HCT116 (cell line): ENCODE measurements at regions not wholly inside any gene's neighbourhood (a gene's known extent, or its start where the extent isn't known, plus 50 kb on each side); places are given as distances from the start of the nearest gene placed in this dataset.

Source experiments
- ATAC-seq: fragments of 200-7000 bp; cut with Tn5 transposase; 2 replicates; pipeline ENCODE4 v1.9.1; 2020; ENCODE audit warnings: mild to moderate bottlenecking, moderate library complexity
- BruUV-seq: library from RNA; stranded (reverse); fragments of 400-500 nt; replicated peaks from 2 replicates; lab custom pipeline; 2021; lab: Mats Ljungman, UMichigan
- CTCF ChIA-PET: fragments of 300-600 bp; sonication (Branson Sonifier 250); formaldehyde crosslinking; loops from one replicate; lab custom pipeline; 2021; ENCODE audit warnings: antibody characterized with exemption; lab: Charles Lee
- POLR2A ChIA-PET: fragments of 300-600, 350-600 bp; sonication (Branson Sonifier 250); formaldehyde crosslinking; loops from one replicate; lab custom pipeline; 2021; ENCODE audit warnings: antibody characterized with exemption; lab: Charles Lee
- RAD21 ChIA-PET, 2 experiments: fragments of 300-600 bp; sonication (Branson Sonifier 250); formaldehyde crosslinking; loops; one replicate each; lab custom pipeline; 2023; ENCODE audit warnings: low total read pairs in 2 of 2; ENCODE audit not compliant: uncharacterized antibody in 2 of 2, unreplicated experiment in 2 of 2, low non-redundant PET in 1 of 2; lab: Charles Lee
- DNase-seq: peaks from one replicate; pipeline ENCODE4 v3.0.0-alpha.2; 2010; ENCODE audit warnings: low read depth, low spot score
- H2AFZ ChIP-seq: fragments of 200-600 bp; shearing (Covaris generic), sonication (generic); 2 replicates; pipeline ENCODE4 v1.6.1; 2017; ENCODE audit warnings: low read depth, mixed run types, mixed read lengths, antibody characterized with exemption, low read length; ENCODE audit not compliant: poor library complexity, severe bottlenecking
- H3K27ac ChIP-seq: 2 replicates; pipeline ENCODE4 v1.5.1; 2012; ENCODE audit warnings: low read depth, low read length
- H3K27me3 ChIP-seq: fragments of 200-600 bp; sonication (generic); 2 replicates; pipeline ENCODE4 v1.6.1; 2016; ENCODE audit warnings: mixed run types, low read length, mixed read lengths; ENCODE audit not compliant: insufficient read depth
- H3K36me3 ChIP-seq, 2 experiments: fragments of 200-500 bp in 1 of 2; fragments of 200-600 bp in 1 of 2; sonication (Bioruptor generic) in 1 of 2; sonication (generic) in 1 of 2; 2 replicates each; pipeline versions ENCODE4 v1.5.1 to v1.6.1; 2014 to 2016; ENCODE audit warnings: low read length in 2 of 2, inconsistent platforms in 1 of 2, mixed read lengths in 1 of 2, mixed run types in 1 of 2; ENCODE audit not compliant: insufficient read depth in 2 of 2, control insufficient read depth in 1 of 2
- H3K4me1 ChIP-seq, 2 experiments: fragments of 200-600 bp in 1 of 2; sonication (generic) in 1 of 2; 2 replicates each; pipeline versions ENCODE4 v1.5.1 to v1.6.1; 2012 to 2017; ENCODE audit warnings: low read length in 2 of 2, inconsistent platforms in 1 of 2, mild to moderate bottlenecking in 1 of 2, mixed read lengths in 1 of 2, mixed run types in 1 of 2, moderate library complexity in 1 of 2; ENCODE audit not compliant: insufficient read depth in 2 of 2, control insufficient read depth in 1 of 2
- H3K4me2 ChIP-seq: fragments of 200-600 bp; sonication (generic); 2 replicates; pipeline ENCODE4 v1.6.1; 2017; ENCODE audit warnings: mixed run types, low read length, mixed read lengths
- H3K4me3 ChIP-seq, 2 experiments: fragments of 200-600 bp in 1 of 2; sonication (generic) in 1 of 2; replicated peaks in 1 of 2; 2 replicates each; pipeline ENCODE4 v1.5.1; 2011 to 2016; ENCODE audit warnings: low read length in 2 of 2, control low read depth in 1 of 2, low read depth in 1 of 2, mild to moderate bottlenecking in 1 of 2, mixed read lengths in 1 of 2, mixed run types in 1 of 2
- H3K79me2 ChIP-seq: fragments of 200-600 bp; sonication (generic); 2 replicates; pipeline ENCODE4 v1.6.1; 2017; ENCODE audit warnings: mild to moderate bottlenecking, mixed run types, low read length, moderate library complexity, mixed read lengths; ENCODE audit not compliant: insufficient read depth
- H3K9ac ChIP-seq: fragments of 200-600 bp; sonication (generic); 2 replicates; pipeline ENCODE4 v1.6.1; 2016; ENCODE audit warnings: low read length, mixed read lengths
- H3K9me2 ChIP-seq: fragments of 200-600 bp; sonication (generic), shearing (Covaris generic); 2 replicates; pipeline ENCODE4 v1.6.1; 2017; ENCODE audit warnings: mixed run types, mild to moderate bottlenecking, moderate library complexity; ENCODE audit not compliant: insufficient read depth
- H3K9me3 ChIP-seq, 2 experiments: fragments of 200-500 bp in 1 of 2; fragments of 200-600 bp in 1 of 2; sonication (Bioruptor generic) in 1 of 2; sonication (generic) in 1 of 2; 2 replicates each; pipeline ENCODE4 v1.6.1; 2014 to 2017; ENCODE audit warnings: low read length in 2 of 2, mixed read lengths in 2 of 2, inconsistent platforms in 1 of 2, low read depth in 1 of 2, mild to moderate bottlenecking in 1 of 2, mixed run types in 1 of 2, moderate library complexity in 1 of 2; ENCODE audit not compliant: control insufficient read depth in 1 of 2, insufficient read depth in 1 of 2
- H4K20me1 ChIP-seq: fragments of 200-600 bp; sonication (generic), shearing (Covaris generic); 2 replicates; pipeline ENCODE4 v1.6.1; 2017; ENCODE audit warnings: mixed run types, mild to moderate bottlenecking, moderate library complexity; ENCODE audit not compliant: insufficient read depth
- ATF3 ChIP-seq: IDR thresholded peaks from 2 replicates; pipeline ENCODE4 v1.6.1; 2012
- CEBPB ChIP-seq: IDR thresholded peaks from 2 replicates; pipeline ENCODE4 v1.6.1; 2012; ENCODE audit warnings: low read depth
- CTCF ChIP-seq, 3 experiments: fragments of 200-600 bp in 1 of 3; sonication (generic) in 1 of 3; IDR thresholded peaks in 2 of 3; conservative IDR thresholded peaks in 1 of 3; 2 replicates each; pipeline ENCODE4 v1.5.1; 2012 to 2017; ENCODE audit warnings: low read depth in 2 of 3, low read length in 2 of 3, antibody characterized with exemption in 1 of 3, borderline replicate concordance in 1 of 3, control low read depth in 1 of 3, mild to moderate bottlenecking in 1 of 3, mixed read lengths in 1 of 3, mixed run types in 1 of 3, moderate library complexity in 1 of 3; ENCODE audit not compliant: insufficient read depth in 1 of 3
- EGR1 ChIP-seq: IDR thresholded peaks from 2 replicates; pipeline ENCODE4 v1.6.1; 2012; ENCODE audit warnings: low read depth
- ELF1 ChIP-seq: IDR thresholded peaks from 2 replicates; pipeline ENCODE4 v1.6.1; 2012; ENCODE audit warnings: low read depth, borderline replicate concordance
- EZH2 ChIP-seq: fragments of 200-600 bp; sonication (generic); IDR thresholded peaks from 2 replicates; pipeline ENCODE4 v1.6.1; 2017; ENCODE audit warnings: antibody characterized with exemption, mixed run types
- FOSL1 ChIP-seq: IDR thresholded peaks from 2 replicates; pipeline ENCODE4 v1.6.1; 2012; ENCODE audit warnings: low read depth
- MAX ChIP-seq: IDR thresholded peaks from 2 replicates; pipeline ENCODE4 v1.6.1; 2012
- RAD21 ChIP-seq: IDR thresholded peaks from 2 replicates; pipeline ENCODE4 v1.6.1; 2012; ENCODE audit warnings: low read depth, mild to moderate bottlenecking
- SIN3A ChIP-seq: IDR thresholded peaks from 2 replicates; pipeline ENCODE4 v1.6.1; 2012; ENCODE audit warnings: low read depth
- SRF ChIP-seq: IDR thresholded peaks from 2 replicates; pipeline ENCODE4 v1.6.1; 2012; ENCODE audit warnings: low read depth
- TCF7L2 ChIP-seq: IDR thresholded peaks from 2 replicates; pipeline ENCODE4 v1.7.0; 2011; ENCODE audit warnings: borderline replicate concordance, inconsistent platforms; ENCODE audit not compliant: insufficient read depth, insufficient read length; ENCODE audit errors: extremely low read depth
- ZFX ChIP-seq: fragments of 450-650 bp; IDR thresholded peaks from 2 replicates; pipeline ENCODE4 v1.6.1; 2017
- ZNF274 ChIP-seq: fragments of 200-500 bp; sonication (Bioruptor generic); IDR thresholded peaks from 2 replicates; pipeline ENCODE4 v1.6.1; 2014; ENCODE audit warnings: mild to moderate bottlenecking, low read depth, low read length, inconsistent platforms
- intact Hi-C: fragments of 100-400 bp; cut with micrococcal nuclease; formaldehyde crosslinking; loops from 2 replicates; pipeline ENCODE4 v1.10.0; 2022

GRCh38 chrX:35382966-35383365 lies 415.2 kb upstream of the MAGEB16 start:
- intact Hi-C loops = no loop called here
- ChIA-PET POLR2A (no interaction called here), CTCF (no interaction called here), RAD21 (no interaction called here)
- no peak overlapping the region for H3K27ac ChIP-seq
- DNase-seq (no peak), ATAC-seq (no peak)
- no peaks in the 10 kb centered on the region for H3K9me2 ChIP-seq
- no peak overlapping the region for H2AFZ ChIP-seq
- H3K79me2 ChIP-seq = no peaks in the 10 kb centered on the region
- no TSS peak for BruUV-seq
- no peaks in the 10 kb centered on the region for H3K27me3 ChIP-seq
- H3K4me1 ChIP-seq = no peaks in the 10 kb centered on the region
- H3K36me3 ChIP-seq = no peaks in the 10 kb centered on the region
- TF ChIP-seq ELF1 (no peak), MAX (no peak), TCF7L2 (no peak), ZFX (no peak), ZNF274 (no peak), RAD21 (no peak), SRF (no peak), EGR1 (no peak), SIN3A (no peak), ATF3 (no peak)
- no peak overlapping the region for H3K9ac ChIP-seq
- no peaks in the 10 kb centered on the region for H4K20me1 ChIP-seq
- H3K4me2 ChIP-seq = no peak overlapping the region
- no peaks in the 10 kb centered on the region for H3K9me3 ChIP-seq
- H3K4me3 ChIP-seq = no peak overlapping the region

GRCh38 chrX:35392232-35392631 lies 405.9 kb upstream of the MAGEB16 start:
- Histone ChIP-seq H3K9ac (no peak overlapping the region), H3K4me1 (no peaks in the 10 kb centered on the region), H3K4me2 (no peak overlapping the region), H3K27me3 (no peaks in the 10 kb centered on the region), H3K4me3 (no peak overlapping the region), H3K36me3 (no peaks in the 10 kb centered on the region)
- no peak for DNase-seq
- CTCF ChIA-PET = no interaction called here
- no peak for TF ChIP-seq EZH2
- no peak for TF ChIP-seq CEBPB
- TF ChIP-seq CTCF (IDR thresholded peaks at IDR 0.05 in 2 of 3, conservative IDR thresholded peaks at IDR 0.05 in 1 of 3; ENCODE audit: borderline replicate concordance in 1 of 3, insufficient read depth in 1 of 3, low read depth in 2 of 3, low read length in 2 of 3) = no peak
- TF ChIP-seq FOSL1 = no peak
- TF ChIP-seq, all 23 proteins: peak for 0
- H3K9me2 ChIP-seq = no peaks in the 10 kb centered on the region
- no peak overlapping the region for H2AFZ ChIP-seq
- H4K20me1 ChIP-seq = no peaks in the 10 kb centered on the region
- ChIA-PET POLR2A (no interaction called here), RAD21 (no interaction called here)
- no peak overlapping the region for H3K27ac ChIP-seq
- H3K9me3 ChIP-seq = no peaks in the 10 kb centered on the region
- intact Hi-C loops = no loop called here
- H3K79me2 ChIP-seq = no peaks in the 10 kb centered on the region
- ATAC-seq = no peak
- no TSS peak for BruUV-seq
